NCI-H2029 treated with DMSO at 0.1 percent for 48 hours (cell line): ENCODE measurements at regions not wholly inside any gene's neighbourhood (a gene's known extent, or its start where the extent isn't known, plus 50 kb on each side); places are given as distances from the start of the nearest gene placed in this dataset.
"Not testable (repeated sequence)": the region's sequence is repeated elsewhere in the genome, so short reads cannot be mapped to it uniquely, and the experiment has no call there.

Source experiments
- DNase-seq: peaks from one replicate; lab custom pipeline; 2025; lab: John Stamatoyannopoulos, UW

- DNase-seq = no peak
Measured at GRCh38 chr5:118604106-118604505, 384.2 kb downstream of the DTWD2 start.

DNA sequence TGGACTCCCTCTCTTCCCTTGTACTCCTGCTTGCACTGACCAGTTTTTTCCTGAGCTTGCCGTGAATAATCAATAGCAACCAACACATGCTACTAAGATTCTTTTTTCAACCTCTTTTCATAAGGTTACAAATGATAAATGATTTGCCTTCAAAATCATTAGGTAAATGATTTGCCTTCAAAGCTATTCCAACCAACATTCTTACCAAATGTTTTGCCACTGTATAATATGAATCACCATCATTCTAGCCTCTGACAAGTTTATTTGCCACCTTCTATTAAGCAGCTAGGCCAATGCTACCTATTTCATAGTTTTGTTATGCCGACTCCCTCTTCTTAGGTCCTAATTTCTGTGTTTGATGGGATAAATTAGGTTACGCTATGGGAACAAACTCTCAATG, 385.1 kb downstream of the DTWD2 start:
- no peak for DNase-seq

DNA sequence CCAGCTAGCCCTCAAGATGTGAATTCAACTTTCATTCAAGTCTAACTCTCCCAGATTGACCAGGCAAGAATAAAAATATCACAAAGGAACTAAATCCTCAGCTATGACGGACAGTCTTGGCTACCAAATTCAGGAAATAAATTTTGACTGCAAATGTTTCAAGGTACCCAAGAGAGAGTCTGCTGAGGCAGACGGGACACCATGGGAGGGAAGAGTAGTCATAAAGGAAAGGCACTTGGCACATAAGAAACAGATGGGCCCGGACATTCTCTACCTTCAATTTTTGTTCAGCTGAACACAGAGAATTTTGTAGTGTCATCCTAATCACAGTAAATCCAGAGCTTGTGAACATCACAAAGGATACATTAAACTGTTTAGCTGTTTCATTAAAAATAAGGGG, 390.0 kb downstream of the DTWD2 start:
- DNase-seq = no peak

DNA sequence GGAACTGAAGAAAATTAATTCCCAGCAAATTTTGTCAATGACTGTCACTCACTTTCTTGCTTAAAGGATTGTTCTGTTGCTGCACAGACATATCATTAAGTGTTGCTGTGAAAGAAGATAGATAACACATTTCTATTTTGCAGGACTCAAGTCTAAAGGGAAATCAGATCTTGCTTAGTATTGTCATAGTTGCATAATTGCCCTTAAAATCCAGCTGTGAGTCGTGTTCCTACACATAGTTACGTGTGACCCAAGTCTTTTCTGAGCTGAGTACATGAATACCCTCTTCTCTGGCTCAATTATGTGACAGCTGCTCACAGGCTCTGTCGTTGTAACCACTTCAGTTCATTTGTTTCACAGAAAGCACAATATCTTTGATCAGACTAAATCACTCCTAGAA, 390.8 kb downstream of the DTWD2 start:
- no peak for DNase-seq

- no peak for DNase-seq
Measured at GRCh38 chr5:118596255-118596654, 392.1 kb downstream of the DTWD2 start.

- no peak for DNase-seq
Measured at GRCh38 chr5:118593003-118593328, 395.4 kb downstream of the DTWD2 start.

- no peak for DNase-seq
Measured at GRCh38 chr5:118592229-118593002, 395.9 kb downstream of the DTWD2 start.

GRCh38 chr5:118590806-118591205, 397.5 kb downstream of the DTWD2 start:
- DNase-seq = no peak

DNA sequence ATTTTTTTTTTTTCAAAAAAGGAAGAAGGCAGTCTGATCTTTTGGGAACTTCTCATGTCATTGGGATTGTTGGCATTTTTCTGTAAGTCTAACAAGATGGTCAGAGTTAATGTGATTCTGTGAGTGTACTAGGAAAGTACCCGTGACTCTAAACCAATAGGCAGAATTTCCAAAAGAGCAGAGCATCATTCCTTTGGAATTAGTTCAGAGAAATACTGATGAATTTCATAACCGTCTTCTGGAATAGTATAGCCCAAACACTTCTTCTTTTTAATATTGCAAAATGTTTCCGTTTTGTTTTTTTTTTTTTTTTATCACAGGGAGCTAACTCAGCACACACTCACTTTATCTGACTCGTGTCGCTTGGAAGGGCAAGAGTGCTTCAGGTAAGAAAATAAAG, 407.4 kb downstream of the DTWD2 start:
- no peak for DNase-seq

- no peak for DNase-seq
Measured at GRCh38 chr5:118578093-118578492, 410.3 kb downstream of the DTWD2 start.

DNA sequence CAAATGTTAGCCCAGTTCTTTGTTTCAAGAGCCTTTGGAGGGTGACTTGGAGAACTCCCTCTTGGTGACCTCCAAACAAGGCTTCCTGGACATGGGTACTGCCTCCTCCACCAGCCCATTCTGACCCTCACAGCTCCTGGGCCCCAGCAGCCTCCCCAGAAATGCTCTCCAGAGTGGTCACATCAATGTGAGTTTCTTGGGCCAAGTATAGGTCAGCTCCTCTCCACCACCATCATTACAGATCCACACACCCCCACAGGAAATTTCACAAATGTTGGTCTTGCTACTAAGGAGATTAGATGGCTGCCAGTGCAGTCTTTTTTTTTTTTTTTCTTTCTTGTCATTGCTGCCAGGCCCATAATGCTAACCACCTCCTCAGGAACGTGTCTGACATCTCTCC, 410.7 kb downstream of the DTWD2 start:
- no peak for DNase-seq

- not testable (repeated sequence) for DNase-seq
Measured at GRCh38 chr5:118570276-118570675, 418.1 kb downstream of the DTWD2 start.

GRCh38 chr5:118569596-118569995, 418.8 kb downstream of the DTWD2 start:
- not testable (repeated sequence) for DNase-seq

DNA sequence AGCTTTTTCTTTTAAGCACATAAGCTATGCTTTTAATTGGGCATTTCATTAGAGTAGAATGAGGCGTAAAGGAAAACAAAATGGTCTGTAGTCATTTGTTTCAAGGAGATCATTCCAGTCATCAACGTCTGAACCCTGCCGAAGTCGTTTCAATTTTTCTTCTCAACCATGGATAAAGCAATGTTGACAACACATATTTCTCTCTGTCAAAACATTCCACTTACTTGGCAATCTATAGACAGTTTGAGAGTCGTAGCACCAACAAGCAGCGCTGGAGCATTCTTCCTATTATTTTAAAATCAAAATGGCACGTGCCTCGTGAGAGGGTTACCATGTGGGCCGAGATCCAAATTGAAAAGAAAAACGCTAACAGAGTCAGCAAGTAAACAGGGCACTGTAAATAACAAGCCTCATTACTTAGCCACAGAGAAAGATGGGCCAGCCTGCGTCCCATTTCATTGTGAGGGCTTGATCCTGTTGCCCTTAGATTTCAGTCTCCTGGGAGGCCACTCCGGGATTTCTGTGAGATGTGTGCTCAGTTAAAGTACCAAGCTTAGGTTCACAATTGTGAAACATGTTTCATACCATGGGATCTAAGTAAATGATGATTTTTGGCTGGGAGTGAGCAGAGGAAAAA, 422.9 kb downstream of the DTWD2 start:
- no peak for DNase-seq

DNA sequence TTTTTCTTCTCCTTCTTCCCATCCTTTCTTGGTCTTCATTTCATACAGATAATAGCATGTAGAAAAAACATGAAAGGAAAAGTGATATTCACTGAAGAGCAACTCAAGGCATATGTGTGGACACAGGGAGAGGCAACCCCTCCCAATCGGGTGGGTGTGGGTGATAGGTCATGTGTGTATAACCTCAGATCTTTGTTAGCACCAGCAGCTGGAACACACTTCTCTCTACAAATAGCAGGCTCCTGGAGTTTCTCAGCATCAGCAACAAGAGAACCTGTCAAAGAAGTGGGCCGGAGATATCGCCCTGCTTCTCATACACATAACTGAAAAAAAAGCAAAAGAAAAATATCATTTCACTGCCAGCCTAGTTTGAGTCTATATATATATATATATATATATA, 426.4 kb downstream of the DTWD2 start:
- no peak for DNase-seq

DNA sequence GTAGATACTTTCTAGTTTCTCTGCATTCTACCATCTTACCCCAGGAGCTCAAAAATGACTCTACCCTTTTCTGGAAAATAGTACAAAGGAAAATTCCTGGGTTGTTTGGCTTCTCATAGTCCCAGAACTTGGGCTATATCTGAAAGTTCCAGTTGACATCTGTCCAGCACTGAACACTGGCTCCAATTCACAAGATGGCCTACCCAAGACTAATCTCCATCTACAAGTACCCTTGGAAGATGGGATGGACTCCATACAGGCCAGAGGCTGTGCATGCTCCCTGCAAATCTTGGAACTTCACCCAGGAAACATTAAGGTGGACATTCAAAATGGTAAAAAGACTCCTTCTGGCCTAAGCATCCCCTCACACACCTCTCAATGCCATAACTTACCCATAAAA, 427.1 kb downstream of the DTWD2 start:
- no peak for DNase-seq

DNA sequence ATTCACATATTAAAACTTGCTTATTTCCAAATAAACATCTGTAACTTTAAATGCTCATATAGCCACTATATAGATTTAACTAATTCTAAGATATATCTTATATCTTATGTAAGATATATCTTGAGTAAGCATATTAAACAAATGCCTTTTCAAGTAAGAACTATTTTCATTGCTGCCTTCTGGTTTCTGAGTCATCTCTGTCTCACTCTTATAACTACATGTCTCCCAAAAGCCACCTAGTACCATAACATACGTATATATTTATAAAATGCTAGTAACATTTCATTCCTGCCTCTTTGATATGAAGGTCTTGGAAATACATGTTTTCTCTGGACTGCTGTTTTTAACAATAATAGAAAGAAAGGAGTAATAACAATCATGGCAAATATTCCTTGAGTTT, 429.5 kb downstream of the DTWD2 start:
- no peak for DNase-seq

DNA sequence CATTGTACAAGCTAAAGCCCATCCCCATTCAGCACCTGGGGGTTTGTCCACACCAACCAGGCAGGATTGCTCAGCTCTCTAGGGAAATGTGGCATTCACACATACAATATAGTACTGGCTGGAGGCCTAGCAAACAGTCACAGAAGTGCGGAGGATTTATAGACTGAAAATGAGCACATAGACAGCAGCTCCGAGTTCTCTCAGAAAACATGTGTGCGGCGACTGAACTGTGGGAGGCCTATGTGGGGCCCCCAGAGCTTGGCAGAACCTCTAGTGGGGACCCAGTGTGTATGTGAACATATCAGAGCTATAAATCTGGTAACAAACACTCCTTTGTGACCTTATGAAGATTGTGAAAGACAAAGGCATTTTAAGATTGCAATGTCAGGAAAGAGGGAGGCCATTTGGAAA, 431.1 kb downstream of the DTWD2 start:
- DNase-seq = no peak

- DNase-seq = no peak
Measured at GRCh38 chr5:118556792-118557191, 431.6 kb downstream of the DTWD2 start.

DNA sequence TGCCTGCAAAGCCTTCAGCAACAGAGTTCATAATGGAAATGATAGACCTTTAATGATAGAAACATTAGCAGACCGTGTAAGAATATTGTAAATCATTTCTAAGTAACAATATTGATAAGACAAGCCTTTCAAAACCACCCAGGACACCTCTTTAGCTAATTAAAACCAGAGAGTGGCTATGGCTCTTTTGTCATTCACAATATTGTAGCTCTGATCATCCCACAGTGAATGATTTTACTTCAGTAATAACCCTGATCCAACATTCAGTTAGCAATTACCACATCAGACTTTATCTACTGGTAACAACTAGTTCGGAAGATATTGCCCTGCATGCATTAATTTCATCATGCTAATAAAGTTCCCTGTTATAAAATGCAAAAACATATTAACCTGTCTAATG, 432.6 kb downstream of the DTWD2 start:
- DNase-seq = no peak

- DNase-seq = no peak
Measured at GRCh38 chr5:118554981-118555380, 433.4 kb downstream of the DTWD2 start.

DNA sequence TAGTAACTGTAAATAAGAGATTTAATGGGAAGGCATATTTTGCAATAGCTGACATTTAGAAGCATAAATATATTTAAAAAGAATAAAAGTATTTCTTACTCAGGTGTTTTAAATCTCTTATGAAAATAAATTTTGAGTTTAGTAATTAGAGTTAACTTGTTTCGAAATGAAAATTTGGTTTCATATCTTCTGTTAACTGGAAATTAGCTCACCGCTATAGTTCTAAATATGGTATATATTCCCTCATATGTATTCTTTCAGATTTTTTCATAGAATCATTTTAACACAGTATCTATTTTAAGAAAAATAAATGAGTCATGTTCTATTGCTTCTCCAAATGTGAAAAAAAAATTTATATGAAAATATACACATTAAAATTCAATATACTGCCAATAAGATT, 434.1 kb downstream of the DTWD2 start:
- no peak for DNase-seq

- no peak for DNase-seq
Measured at GRCh38 chr5:118553662-118554061, 434.7 kb downstream of the DTWD2 start.

- no peak for DNase-seq
Measured at GRCh38 chr5:118552731-118553360, 435.5 kb downstream of the DTWD2 start.
